Glutamatergic neuron (in vitro differentiated cells): ENCODE measurements at regions not wholly inside any gene's neighbourhood (a gene's known extent, or its start where the extent isn't known, plus 50 kb on each side); places are given as distances from the start of the nearest gene placed in this dataset.

Source experiments
- DNase-seq: peaks from one replicate; pipeline ENCODE4 v3.0.0; 2022
- H3K27ac Mint-ChIP-seq: one replicate; pipeline ENCODE4 v1.8.0; 2020; ENCODE audit warnings: mild to moderate bottlenecking, mixed read lengths, inconsistent platforms; ENCODE audit not compliant: unreplicated experiment
- H3K27me3 Mint-ChIP-seq: one replicate; pipeline ENCODE4 v1.8.0; 2020; ENCODE audit warnings: mild to moderate bottlenecking, moderate library complexity, mixed read lengths, inconsistent platforms; ENCODE audit not compliant: unreplicated experiment
- H3K36me3 Mint-ChIP-seq: one replicate; pipeline ENCODE4 v1.8.0; 2020; ENCODE audit warnings: mild to moderate bottlenecking, mixed read lengths, inconsistent platforms; ENCODE audit not compliant: unreplicated experiment
- H3K4me1 Mint-ChIP-seq: one replicate; pipeline ENCODE4 v1.8.0; 2020; ENCODE audit warnings: mild to moderate bottlenecking, low read depth, mixed read lengths, inconsistent platforms; ENCODE audit not compliant: unreplicated experiment
- H3K4me3 Mint-ChIP-seq: one replicate; pipeline ENCODE4 v1.8.0; 2020; ENCODE audit warnings: mild to moderate bottlenecking, mixed read lengths, inconsistent platforms; ENCODE audit not compliant: unreplicated experiment
- H3K9me3 Mint-ChIP-seq: one replicate; pipeline ENCODE4 v1.8.0; 2020; ENCODE audit warnings: mild to moderate bottlenecking, moderate library complexity, mixed read lengths, inconsistent platforms; ENCODE audit not compliant: unreplicated experiment
- CTCF ChIP-seq: fragments of 200-600 bp; sonication (generic); IDR thresholded peaks from one replicate; pipeline ENCODE4 v1.5.0; 2021; ENCODE audit not compliant: partially characterized antibody, unreplicated experiment

DNA sequence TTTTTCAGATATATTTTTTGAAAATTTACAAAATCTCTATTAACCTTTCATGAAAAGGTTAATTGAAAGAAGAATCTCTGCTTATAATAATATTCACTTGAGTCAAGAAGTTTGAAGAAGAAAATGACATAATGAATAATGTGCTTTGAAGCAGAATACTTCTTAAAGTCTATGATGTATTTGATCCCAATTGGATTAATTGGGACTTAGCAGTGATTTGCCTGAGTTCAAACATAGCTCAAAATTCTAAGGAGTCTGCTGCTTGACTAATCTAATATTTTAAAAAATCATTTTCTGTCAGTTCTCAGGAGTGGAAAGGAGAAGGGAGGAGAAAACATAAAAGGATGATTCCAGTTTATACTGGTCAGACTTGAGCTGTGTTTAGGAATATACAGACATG lies 1150.4 kb upstream of the INTU start:
- Mint-ChIP-seq H3K9me3 (no peaks in the 10 kb centered on the region), H3K4me3 (no peak overlapping the region), H3K4me1 (peaks cover 2% of the 10 kb centered on the region), H3K27me3 (no peaks in the 10 kb centered on the region), H3K27ac (no peak overlapping the region), H3K36me3 (no peaks in the 10 kb centered on the region)
- TF ChIP-seq CTCF = no peak
- no peak for DNase-seq

DNA sequence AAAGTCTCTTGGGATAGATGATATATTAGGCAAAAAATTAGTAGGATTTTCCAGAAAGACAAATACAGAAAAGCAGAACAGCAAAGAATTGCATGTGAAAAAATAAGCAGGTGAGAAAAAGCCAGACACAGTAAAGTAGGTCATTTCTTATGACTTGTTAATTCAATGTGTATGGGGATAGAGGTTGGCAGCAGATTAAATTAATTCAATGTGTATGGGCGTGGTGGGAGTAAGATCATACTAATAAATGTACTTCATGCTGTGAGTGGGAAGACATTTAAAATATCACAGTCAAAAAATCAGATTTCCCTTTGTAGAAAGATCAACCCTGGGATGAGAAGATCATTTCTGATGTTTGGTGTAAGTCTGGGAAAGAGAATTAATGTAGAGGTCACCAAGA lies 1146.4 kb upstream of the INTU start:
- H3K4me1 Mint-ChIP-seq = peaks cover under 1% of the 10 kb centered on the region
- DNase-seq = no peak
- no peak overlapping the region for H3K4me3 Mint-ChIP-seq
- TF ChIP-seq CTCF = no peak
- peaks cover 4% of the 10 kb centered on the region for H3K36me3 Mint-ChIP-seq
- H3K27ac Mint-ChIP-seq = no peak overlapping the region
- H3K27me3 Mint-ChIP-seq = no peaks in the 10 kb centered on the region
- H3K9me3 Mint-ChIP-seq = no peaks in the 10 kb centered on the region

GRCh38 chr4:126489826-126490463 lies 1142.8 kb upstream of the INTU start:
- DNase-seq = no peak
- no peak overlapping the region for H3K27ac Mint-ChIP-seq
- TF ChIP-seq CTCF = no peak
- no peaks in the 10 kb centered on the region for H3K27me3 Mint-ChIP-seq
- H3K4me1 Mint-ChIP-seq = no peaks in the 10 kb centered on the region
- peaks cover 4% of the 10 kb centered on the region for H3K36me3 Mint-ChIP-seq
- H3K9me3 Mint-ChIP-seq = no peaks in the 10 kb centered on the region
- no peak overlapping the region for H3K4me3 Mint-ChIP-seq

GRCh38 chr4:126495163-126495752 lies 1137.5 kb upstream of the INTU start:
- Mint-ChIP-seq H3K27me3 (peaks cover 1% of the 10 kb centered on the region), H3K27ac (no peak overlapping the region), H3K36me3 (peaks cover 4% of the 10 kb centered on the region), H3K4me3 (no peak overlapping the region), H3K4me1 (no peaks in the 10 kb centered on the region), H3K9me3 (no peaks in the 10 kb centered on the region)
- TF ChIP-seq CTCF = no peak
- DNase-seq = no peak

DNA sequence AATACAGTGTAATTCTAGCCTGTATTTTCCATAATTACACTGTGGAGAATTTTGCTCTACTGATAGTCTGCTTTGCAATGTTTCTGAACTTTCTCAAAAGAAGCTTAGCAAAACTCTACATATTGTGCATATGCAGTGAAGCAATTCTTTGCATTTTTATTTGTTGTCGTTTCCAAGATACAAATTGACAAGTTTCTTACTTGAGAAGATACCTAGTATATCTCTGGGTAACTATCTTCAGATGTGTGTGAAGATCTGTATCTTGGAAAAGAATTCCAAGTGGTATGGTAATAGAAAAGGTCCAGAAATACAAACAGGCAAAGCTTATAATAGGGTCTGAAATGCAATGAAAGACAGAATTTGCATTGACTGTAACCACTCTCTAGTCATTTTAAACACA lies 1119.8 kb upstream of the INTU start:
- Mint-ChIP-seq H3K4me3 (no peak overlapping the region), H3K36me3 (no peaks in the 10 kb centered on the region), H3K27me3 (no peaks in the 10 kb centered on the region), H3K9me3 (no peaks in the 10 kb centered on the region), H3K27ac (no peak overlapping the region), H3K4me1 (no peaks in the 10 kb centered on the region)
- no peak for DNase-seq
- TF ChIP-seq CTCF = no peak
